Suppressor macrophage treated with lipopolysaccharide for 1 hour (primary cell): ENCODE measurements at regions not wholly inside any gene's neighbourhood (a gene's known extent, or its start where the extent isn't known, plus 50 kb on each side); places are given as distances from the start of the nearest gene placed in this dataset.
A peak's percentile ranks its signal among the peaks of the same experiment; 100 is the strongest.

Source experiments
- DNase-seq, 3 donors: peaks; one replicate each; pipeline ENCODE4 v3.0.0-alpha.2; 2020 to 2022

DNA sequence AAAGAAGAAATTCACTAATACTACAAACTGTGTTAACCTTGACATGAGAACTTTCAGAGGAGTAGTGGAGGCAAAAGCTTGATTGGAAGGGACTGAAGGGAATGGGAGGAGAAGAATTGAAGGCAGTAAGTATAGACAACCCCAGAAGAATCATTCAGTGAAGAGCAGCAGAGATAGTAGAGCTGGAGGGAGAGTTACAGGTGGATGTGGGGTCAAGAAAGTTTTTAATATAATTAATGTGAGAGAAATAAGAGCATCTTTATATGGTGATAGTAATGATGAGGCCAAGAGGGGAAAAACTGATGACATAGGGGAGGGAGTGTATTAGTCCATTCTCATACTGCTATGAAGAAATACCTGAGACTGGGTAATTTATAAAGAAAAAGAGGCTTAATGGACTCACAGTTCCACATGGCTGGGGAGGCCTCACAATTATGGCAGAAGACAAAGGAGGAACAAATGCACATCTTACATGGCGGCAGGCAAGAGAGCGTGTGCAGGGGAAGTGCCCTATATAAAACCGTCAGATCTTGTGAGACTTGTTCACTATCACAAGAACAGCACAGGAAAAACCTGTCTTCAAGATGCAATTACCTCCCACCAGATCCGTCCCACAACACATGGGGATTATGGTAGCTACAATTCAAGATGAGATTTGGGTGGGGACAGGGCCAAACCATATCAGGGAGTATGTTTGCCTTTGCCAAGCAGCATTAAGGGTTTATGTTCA lies 88.3 kb upstream of the PIK3CG start:
- DNase-seq = no peak

DNA sequence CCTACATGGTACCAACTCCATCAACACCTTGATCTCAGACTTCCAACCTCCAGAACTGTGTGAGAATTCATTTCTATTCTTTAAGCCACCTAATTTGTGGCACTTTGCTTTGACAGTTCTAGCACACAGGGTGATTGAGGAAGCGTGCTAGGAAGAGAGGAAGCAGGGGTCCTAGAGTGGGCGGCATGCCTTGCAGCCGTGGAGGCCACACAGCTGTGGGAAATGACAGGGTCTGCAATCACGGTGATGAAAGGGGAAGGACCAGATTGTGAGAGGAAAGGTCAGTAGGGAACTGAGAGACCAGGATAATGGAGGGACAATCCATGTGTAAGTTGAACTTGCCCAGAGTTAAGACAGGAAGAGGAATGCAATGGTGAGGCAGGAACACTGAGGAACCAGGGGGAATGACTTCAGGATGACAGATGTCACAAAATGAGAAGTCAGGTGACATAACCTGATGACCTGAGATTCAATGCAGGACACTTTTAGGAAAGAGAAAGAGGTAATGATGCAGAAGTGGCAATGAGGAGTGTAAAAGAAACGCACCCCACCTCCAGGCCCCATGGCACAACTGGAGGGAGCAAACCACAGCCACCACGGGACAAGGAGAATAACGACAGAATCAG lies 87.3 kb upstream of the PIK3CG start:
- peak; percentile 76 to 83 (median 80) for DNase-seq

DNA sequence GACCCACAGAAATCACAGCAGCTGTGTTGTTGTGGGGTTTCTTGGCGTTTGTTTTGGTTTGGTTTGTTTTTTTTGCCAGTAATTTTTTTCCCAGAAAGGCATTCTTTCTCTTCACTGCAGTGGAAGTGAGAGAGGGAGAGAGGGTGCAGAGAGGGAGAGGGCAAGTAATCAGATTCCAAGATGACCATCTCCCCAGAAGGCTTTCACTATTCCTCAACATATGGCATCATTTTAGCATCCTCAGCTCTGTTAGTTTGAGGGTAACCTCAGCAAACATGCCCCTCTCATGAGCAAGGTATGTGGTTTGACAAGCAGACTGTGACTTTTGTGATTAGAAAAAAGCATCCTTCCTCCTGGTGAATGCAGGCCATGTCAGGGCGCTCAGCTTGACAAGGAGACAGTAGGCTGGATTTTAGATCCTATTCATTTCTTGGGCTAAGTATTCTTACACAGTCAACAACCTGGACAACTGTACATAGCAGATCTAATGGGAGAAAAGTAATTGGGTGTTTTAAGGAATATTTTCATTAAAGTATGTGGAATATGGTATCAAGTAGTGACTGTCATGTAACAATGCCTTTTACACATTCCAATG lies 86.3 kb upstream of the PIK3CG start:
- DNase-seq = no peak

DNA sequence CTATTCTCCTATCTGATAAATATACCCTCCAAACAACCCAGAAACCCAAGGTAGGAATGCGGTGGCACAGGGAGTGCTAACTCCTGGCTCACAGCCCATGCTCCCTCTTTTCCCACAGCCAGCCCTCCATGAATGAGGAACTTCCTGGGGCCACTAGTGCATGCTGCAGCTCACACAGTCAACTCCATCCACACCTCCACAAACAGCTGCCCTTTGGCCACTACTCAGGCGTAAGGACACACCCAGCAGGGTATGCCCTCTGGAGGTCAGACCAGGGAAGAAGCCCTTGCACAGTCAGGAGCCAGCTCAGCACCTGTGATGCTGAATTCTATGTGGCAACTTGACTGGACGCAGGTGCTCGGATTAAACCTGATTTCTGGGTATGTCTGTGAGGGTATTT lies 85.2 kb upstream of the PIK3CG start:
- DNase-seq = peak in 2 of 3 donors; percentile 23 to 35

DNA sequence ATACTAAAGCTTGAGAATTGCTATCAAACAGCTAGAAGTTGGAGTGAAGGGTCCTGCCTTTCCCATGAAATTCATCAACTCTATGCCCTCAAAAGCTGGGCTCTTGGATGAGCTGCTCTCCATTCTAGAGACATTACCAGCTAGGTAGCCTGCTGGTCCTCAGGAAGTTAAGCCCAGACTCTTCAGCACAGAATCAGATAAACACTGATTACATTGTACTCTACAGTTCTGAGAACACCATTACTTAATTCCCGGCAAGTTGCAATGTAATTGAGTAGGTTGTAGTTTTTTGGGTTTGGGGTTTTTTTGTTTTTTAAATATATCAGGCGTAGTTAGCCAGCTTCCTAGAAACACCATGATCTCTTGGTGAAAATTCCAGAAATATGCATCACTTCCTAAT lies 84.1 kb upstream of the PIK3CG start:
- DNase-seq = no peak

DNA sequence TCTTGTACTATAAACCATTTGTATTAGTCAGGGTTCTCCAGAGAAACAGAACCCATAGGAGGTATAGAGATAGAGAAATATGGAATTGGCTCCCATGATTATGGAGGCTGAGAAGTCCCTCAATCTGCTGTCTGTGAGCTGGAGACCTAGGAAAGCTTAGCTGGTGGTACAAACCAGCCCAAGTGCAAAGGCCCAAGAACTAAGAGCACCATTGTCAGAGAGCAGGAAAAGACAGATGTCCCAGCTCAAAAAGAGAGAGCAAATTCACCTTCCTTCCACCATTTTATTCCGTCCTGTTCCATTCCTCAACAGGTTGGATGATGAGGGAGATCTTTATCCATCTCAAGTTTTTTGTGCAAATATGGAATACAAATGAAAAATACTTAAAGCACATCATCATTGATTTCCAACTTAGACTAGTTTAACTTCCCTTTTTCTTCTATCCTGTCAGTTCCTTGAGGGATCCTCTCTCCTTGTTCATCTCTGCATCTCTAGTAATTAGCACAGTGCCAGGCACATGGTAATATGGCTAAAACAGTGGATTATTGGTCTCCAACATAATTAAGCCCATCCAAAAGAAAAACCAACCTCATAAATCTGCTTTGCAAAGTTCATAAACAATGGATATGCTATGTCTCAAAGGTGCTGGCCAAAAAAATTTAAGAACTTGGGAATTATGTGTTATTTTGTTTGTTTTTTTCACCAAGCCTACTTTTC lies 83.1 kb upstream of the PIK3CG start:
- DNase-seq = no peak

DNA sequence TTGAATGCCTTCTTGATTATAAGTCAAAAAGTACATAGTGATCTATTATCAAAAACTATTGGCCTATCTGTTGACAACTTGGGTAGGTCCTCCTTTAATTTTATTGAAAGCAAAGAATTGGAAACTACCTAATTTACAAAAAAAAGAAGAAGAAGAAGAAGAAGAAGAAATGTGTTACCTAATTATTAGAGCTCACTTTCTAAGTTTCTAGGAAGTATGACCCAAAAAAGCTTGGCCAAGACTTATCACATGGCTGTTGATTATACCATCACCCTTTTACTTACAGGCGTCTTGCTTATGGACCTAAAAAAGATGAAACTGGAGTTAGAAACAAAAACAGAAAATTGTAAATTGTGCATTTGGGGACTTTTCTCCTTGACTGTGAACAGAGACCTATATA lies 81.8 kb upstream of the PIK3CG start:
- peak; percentile 53 to 74 (median 58) for DNase-seq

DNA sequence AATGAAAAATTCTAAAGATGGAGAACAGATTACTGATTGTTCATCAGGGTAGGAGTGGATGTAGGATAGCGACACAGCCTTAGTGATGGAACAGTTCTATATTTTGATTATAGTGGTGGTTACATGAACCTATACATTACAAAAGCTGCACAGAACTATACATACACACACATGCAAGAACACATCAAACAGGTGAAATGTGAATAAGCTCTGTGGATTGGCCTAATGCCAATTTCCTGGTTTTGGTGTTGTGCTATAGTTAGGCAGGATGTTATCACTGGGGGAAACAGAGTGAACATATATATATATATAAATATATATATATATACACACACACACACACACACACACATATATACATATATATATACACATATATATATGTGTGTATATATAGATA lies 76.4 kb upstream of the PIK3CG start:
- no peak for DNase-seq

DNA sequence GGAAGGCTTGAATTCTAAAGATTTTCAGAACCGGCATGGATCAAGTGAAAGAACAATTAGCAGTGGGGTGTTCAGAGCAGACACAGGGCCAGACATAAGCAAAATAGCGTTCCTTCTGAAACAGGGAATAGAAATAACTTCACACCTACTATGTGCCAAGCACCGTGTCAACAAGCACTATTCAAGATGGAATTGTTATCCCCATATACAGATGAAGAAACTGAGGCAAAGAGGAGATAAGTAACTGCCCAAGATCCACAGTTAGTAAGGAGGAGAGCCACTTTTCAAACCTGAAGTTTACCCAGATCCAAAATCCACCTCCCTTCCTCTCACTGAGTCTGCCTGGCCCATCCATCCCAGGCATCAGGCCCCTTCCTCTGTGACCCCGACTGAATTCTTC lies 73.6 kb upstream of the PIK3CG start:
- no peak for DNase-seq

DNA sequence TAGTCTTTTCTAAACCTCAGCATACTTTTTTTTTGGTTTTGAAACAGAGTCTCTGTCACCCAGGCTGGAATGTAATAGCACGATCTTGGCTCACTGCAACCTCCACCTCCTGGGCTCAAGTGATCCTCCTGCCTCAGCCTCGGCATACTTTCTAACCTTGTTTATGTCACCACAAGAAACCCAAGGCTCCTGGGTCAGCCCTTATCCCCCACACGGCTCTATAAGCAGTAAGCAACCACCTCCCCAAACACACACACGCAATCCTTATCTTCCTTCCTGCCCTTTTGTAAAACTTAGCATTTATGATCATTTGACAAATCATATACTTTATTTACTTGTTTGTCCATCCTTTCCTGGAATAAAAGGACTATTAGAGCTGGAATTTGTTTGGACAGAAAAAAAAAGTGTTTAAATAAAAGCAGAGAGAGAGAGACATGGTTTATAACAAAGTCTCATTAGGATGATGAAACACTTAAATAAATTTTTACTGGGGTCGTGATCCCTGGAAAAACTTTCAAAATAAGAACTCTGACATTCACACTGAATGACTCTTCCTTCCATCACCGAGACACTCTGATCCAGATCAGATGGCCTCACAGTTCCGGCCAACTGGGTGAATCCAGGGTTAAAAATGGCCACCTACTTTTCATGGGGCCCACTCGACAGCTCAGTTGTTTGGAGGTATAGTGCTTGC lies 72.7 kb upstream of the PIK3CG start:
- DNase-seq = no peak

DNA sequence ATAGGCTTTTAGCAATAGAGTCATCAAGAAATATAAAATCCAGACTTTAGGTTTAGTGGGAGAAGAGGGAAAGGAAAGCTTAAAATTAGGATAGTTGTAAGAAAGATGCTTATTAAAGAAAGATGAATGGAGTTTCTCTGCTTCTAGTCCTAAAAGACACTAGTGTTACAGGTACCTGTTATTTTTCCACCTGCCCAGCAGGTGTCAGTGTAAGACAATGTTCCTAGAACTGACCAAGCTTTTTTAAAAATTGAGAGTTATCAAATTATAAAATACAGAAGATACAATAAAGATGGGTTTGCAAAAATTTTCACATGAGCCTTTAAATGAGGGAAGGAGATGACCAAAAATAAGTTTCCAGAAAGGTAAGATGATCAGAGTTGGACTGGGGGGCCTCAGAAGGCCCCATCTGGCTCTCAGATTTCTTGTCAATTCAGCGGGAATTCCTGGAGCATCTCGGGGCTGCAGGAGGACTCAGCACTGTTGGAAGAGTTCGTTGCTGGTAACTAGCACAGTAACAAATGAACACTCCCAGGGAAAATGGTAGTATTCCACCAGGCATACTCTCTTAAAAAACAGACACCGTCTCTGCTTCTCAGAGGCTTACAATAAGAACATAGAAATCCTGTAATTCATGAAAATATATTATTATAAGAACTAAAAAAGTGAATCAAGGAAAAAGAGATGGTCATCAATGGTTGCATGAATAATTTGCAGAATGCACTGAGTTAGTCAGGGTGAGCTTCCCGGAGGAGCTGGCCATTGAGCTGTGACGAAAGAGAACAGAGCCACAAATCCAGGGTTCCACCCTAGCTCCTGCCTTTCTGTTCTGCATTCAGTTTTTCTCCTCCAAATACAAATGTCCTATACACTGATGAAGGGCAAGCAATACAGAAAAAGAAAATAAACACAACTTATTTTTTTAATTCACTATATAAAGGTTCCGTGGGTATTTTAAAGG lies 71.8 kb upstream of the PIK3CG start:
- DNase-seq = peak; percentile 29 to 47 (median 43)

DNA sequence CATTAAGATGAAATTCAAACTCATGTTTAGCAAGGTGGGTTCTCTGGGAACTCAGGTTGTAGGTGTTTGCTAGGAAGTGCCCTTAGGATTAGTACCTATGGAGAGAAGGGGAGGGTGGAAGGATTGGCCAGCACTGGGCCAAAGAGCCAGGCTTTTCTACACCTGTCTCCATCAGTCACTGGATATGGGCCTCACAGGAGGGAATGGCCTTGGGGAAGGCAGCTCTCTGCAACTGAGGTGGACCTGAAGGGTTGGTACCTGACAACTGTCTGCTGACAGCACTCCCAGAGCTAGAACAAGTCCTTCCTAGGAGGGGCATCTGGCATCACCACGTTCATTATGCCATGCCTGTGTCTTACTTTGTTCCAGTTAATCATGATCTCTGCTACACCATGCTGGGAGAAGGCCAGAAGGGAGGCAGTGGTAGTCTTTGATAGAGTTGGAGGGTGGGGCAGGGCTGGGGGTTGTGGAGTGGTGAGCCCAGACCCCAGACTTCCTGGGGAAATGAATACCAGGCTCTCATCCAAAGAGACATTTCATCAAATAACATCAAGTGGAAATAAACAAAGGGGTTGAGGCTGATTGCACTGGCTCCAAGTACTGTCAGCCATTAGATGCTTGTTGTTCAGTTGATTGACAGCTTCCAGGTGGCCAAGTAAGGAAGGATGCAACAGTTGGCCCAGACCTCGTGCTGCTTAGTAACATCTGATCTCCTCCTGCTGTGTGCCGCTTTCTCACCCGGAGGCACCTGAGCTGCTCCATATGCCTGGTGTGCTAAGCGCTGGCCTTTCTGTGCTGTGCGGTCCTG lies 70.6 kb upstream of the PIK3CG start:
- DNase-seq = no peak

DNA sequence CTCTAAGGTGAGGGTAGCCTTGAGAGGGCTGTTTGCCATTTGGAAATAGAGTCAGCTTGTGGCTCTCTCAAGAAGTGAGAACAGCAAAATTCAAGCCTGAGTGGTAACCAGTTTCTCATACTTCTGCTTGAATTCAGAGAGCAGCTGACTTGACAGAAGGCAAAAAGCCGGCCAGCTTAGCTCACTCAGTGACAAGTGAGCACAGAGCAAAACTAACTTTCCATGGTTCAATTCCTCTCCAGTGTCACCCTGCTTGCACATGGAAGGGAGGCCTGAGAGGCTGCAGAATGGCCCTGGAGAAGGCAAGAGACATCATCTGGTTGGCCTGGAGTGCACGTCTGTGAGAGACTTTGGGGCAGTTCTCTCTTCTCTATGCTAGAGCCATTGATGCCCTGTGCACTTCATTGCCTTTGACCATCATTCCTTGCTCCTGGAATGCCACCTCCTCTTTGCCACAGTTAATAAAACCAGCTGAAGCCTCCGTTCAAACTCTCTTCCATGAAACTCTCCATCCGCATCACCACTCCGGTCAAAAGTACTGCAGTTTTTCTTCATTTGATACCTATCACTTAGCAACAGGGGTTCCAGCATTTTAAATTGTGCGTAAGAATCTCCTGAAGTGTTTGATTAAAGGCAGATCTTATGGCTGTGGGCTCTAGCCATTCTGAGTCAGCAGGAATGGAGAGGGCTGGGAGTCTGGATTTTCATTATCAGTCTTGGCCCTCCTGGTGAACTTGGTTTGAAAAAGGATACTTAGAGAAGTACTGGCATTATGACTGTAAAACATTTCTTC lies 69.8 kb upstream of the PIK3CG start:
- DNase-seq = no peak

DNA sequence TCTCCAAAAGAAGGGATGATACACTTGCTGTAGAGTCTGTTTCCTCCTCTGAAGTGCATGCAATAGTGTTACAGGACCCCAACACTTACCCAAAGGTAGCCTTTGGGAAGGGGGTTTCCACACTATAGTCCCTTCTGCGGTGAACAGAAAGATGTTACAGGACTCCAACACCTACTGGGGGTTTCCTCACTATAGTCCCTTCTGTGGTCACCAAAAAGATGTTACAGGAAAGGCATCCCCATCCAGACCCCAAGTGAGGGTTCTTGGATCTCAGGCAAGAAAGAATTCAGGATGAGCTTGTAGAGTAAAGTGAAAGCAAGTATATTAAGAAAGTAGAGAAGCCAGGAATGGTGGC lies 69.2 kb upstream of the PIK3CG start:
- no peak for DNase-seq

DNA sequence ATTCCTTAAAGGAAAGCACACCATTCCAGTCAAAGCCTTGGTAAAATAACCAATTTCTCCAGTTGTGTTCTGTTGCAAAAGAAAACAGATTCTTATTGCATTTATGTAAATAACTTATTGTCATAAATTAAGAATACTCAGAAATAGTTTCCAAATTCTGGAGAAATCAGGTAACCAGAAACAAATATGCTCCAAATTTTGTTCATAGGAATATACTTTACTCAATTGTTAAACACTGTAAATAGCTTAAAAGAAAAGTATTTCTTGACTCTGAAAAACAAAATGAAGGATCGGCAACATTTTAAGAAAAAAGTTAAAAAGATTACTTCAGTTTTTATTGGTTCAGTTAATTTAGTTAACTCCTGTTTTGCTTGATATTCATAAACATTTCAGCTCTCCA lies 67.1 kb upstream of the PIK3CG start:
- no peak for DNase-seq

DNA sequence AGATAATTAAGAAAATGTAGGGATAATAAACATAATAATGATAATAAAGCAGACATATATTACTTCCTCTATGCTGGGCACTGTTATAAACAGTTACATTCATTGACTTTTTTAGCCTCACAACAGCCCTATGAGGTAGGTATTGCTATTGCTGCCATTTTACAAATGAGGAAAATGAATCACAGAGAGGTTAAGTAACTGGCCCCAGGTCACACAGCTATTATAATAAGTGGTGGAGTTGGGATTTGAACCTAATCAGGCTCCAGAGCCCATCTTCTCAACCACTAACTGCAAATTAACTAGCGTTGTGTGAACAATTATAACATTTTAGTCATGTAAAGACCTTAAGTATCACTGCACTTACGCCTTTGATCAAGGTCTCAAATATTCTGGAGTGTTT lies 62.5 kb upstream of the PIK3CG start:
- DNase-seq = no peak

DNA sequence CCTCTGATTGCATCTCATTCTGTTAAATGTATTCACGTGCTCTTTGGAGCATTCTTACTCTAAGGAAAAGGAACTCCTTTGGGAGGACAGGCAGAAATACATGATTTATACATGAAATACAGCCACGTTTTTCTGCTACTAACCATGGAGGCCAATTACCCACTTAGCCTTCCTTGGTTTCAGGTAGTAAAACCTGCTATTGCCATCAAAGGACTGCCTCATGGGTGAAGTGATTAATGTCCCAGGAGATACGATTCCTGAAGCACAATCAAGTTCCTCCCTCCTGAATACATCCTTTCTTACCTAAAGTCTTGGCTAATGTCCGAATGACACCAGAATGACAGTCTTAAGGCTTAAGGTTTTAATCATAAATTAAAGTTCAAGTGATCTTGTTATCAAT lies 58.5 kb upstream of the PIK3CG start:
- no peak for DNase-seq

DNA sequence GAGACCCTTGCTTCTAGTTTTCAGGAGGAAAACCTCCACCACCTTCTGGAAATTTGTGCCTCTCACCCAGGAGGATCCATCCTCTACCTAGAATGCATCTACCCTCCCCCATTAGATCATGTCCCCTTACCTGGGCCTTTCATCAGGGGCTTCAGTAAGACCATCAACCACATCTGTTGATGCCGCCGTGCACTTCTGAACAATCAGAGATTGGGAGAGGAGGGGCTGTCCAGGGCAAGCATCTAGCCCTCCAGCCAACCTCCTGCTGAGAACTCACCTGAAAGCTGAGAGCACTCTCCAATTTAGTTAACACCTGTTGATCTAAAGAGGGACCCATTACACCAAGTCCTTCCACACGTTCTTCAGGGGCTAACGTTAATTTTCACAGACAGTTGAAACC lies 57.6 kb upstream of the PIK3CG start:
- DNase-seq = no peak

DNA sequence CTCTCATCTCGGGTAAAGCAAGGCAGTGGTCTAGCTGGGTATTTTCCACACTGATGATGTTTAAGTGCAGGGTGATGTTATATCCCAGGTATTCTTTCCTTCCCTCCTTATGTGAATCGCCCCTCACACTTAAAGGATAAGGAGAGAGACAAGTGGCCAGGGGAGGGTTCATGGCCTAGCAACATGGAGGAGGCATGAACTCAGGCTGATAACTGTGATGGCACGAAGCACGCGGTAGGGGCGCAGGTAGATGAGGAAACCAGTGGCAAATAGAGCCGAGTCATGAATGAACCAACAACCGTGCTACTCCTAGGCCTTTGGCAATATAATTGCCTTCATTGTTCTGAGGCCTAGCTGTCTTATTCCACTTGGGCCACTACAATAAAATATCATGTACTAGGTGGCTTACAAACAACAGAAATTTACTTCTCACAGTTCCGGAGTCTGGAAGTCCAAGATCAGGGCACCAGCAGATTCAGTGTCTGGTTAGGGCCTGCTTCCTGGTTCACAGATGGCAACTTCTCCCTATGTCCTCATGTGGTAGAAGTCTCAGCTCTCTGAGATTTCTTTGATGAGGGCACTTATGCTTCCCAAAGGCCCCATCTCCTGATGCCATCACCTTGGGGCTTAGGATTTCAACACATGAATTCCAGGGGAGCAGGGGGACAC lies 56.0 kb upstream of the PIK3CG start:
- DNase-seq = no peak

DNA sequence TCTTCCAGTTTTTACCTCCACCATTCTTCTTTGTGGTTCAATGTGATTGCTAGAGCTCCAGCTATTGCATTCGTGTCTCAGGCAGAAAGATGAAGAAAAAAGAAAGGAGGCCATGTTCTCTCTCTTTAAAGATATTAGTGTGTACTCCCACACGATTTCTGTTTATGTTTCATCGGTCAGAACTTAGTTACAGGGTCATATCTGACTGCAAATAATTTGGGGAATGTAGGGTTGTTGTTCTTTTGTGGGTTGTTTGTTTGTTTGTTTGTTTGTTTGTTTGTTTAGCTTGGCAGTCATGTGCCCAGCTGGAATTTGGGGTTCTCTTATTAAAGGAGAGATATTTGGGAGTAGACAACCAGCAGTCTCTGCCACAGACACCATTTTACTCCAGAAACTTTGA lies 53.6 kb upstream of the PIK3CG start:
- no peak for DNase-seq
